ENCODE measurements at regions not wholly inside any gene's neighbourhood (a gene's known extent, or its start where the extent isn't known, plus 50 kb on each side); places are given as distances from the start of the nearest gene placed in this dataset.

GRCh38 chr1:191595170-191595569 is 563.1 kb upstream of the RGS18 start:
- no peaks in the 10 kb centered on the region for H3K9me3 ChIP-seq (ENCODE audit: control insufficient read depth, insufficient read depth, low read depth, low read length)
- POLR2A ChIA-PET = no interaction called here
- CTCF ChIA-PET = no interaction called here
- no peaks in the 10 kb centered on the region for H3K36me3 ChIP-seq (ENCODE audit: control insufficient read depth, insufficient read depth, low read length)
- H3K4me1 ChIP-seq (ENCODE audit: control insufficient read depth, insufficient read depth, low read length) = no peaks in the 10 kb centered on the region
- no peaks in the 10 kb centered on the region for H3K27me3 ChIP-seq (ENCODE audit: control insufficient read depth, insufficient read depth, low read length)
- H3K27ac ChIP-seq (ENCODE audit: low read length) = no peak overlapping the region
- ATAC-seq (0 out of 2 replicates have a peak, but pooled peaks have one; percentile 21), DNase-seq (ENCODE audit: low read depth, low spot score) (no peak)
- intact Hi-C loops (cut with micrococcal nuclease; ENCODE audit: unreplicated experiment) = no loop called here
- H3K4me3 ChIP-seq (ENCODE audit: low read depth in 2 of 2, low read length in 2 of 2) = no peak overlapping the region
- TF ChIP-seq POLR2AphosphoS5 (IDR thresholded peaks at IDR 0.05; ENCODE audit: low read depth, low read length) (no peak), SIN3A (IDR thresholded peaks at IDR 0.05; ENCODE audit: borderline replicate concordance, insufficient read depth, low read depth, low read length) (no peak), CTCF (IDR thresholded peaks at IDR 0.05) (no peak), REST (IDR thresholded peaks at IDR 0.05; ENCODE audit: insufficient read depth in 1 of 2, low read depth in 2 of 2, low read length in 1 of 2) (no peak), TCF7L2 (IDR thresholded peaks at IDR 0.05; ENCODE audit: low read depth, low read length) (no peak)
- in situ Hi-C loops (cut with HindIII; ENCODE audit: low pct_unique_long_range_greater_than_20kb, low sequenced_read_pairs) = no loop called here
- BruUV-seq (replicated peaks) = no TSS peak

GRCh38 chr1:191608367-191608766 is 549.9 kb upstream of the RGS18 start:
- POLR2A ChIA-PET = no interaction called here
- BruUV-seq (replicated peaks) = no TSS peak
- Histone ChIP-seq H3K36me3 (ENCODE audit: control insufficient read depth, insufficient read depth, low read length) (no peaks in the 10 kb centered on the region; the same call in 1 of the 2 replicates), H3K27me3 (ENCODE audit: control insufficient read depth, insufficient read depth, low read length) (no peaks in the 10 kb centered on the region), H3K4me3 (ENCODE audit: low read depth in 2 of 2, low read length in 2 of 2) (no peak overlapping the region), H3K4me1 (ENCODE audit: control insufficient read depth, insufficient read depth, low read length) (no peaks in the 10 kb centered on the region), H3K27ac (ENCODE audit: low read length) (no peak overlapping the region), H3K9me3 (ENCODE audit: control insufficient read depth, insufficient read depth, low read depth, low read length) (no peaks in the 10 kb centered on the region)
- CTCF ChIA-PET = no interaction called here
- TF ChIP-seq SIN3A (IDR thresholded peaks at IDR 0.05; ENCODE audit: borderline replicate concordance, insufficient read depth, low read depth, low read length) (no peak), REST (IDR thresholded peaks at IDR 0.05; ENCODE audit: insufficient read depth in 1 of 2, low read depth in 2 of 2, low read length in 1 of 2) (no peak), CTCF (IDR thresholded peaks at IDR 0.05) (no peak), POLR2AphosphoS5 (IDR thresholded peaks at IDR 0.05; ENCODE audit: low read depth, low read length) (no peak), TCF7L2 (IDR thresholded peaks at IDR 0.05; ENCODE audit: low read depth, low read length) (no peak)
- intact Hi-C loops (cut with micrococcal nuclease; ENCODE audit: unreplicated experiment) = no loop called here
- ATAC-seq = no peak
- DNase-seq (ENCODE audit: low read depth, low spot score) = no peak
- in situ Hi-C loops (cut with HindIII; ENCODE audit: low pct_unique_long_range_greater_than_20kb, low sequenced_read_pairs) = no loop called here
